Bone marrow (tissue), 2 donors: ENCODE measurements at regions not wholly inside any gene's neighbourhood (a gene's known extent, or its start where the extent isn't known, plus 50 kb on each side); places are given as distances from the start of the nearest gene placed in this dataset.

Experiments used
- DNase-seq, 2 donors: peaks; one replicate each; lab custom pipeline; 2025; lab: John Stamatoyannopoulos, UW

DNA sequence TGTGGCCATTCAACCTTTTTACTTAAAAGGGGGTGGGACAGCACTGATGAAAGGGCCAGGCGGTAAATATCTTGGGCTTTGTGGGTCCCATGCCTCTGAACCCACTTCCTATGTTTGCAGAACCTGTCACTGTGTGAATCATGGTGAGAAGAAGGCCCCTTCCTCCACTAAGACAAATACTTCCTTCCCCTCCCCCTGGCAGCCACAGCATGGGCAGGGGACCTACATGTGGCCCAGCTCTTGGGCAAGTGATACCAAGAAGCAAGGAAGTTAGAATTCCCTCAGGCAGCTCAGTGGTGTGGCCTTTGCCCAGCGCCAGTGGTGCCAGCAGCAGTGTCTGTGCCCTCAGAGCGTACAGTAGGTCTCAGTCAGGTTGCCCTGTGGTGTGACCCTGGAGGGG, 168.6 kb downstream of the TRIM33 start:
- peak in 1 of 2 donors; percentile 27 for DNase-seq

DNA sequence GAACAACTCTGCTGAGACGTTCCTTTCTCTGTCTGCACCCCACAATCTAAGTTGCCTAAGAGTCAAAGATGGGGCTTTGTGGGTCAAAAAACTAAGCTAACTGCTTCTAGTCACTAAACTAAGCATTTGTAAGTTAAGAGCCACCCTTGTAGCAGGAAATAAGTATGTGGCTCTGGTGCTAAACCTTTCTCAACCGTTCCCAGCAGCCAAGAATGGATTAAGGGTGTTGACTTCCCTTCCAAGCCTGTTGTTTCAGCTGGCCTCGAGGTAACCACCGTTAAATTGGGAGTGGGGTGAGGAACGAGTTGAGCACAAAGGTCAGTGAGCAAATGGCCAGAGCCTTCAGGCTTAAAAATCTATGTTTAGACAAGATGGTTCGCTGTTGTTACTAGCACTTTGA, 169.1 kb downstream of the TRIM33 start:
- no peak for DNase-seq

DNA sequence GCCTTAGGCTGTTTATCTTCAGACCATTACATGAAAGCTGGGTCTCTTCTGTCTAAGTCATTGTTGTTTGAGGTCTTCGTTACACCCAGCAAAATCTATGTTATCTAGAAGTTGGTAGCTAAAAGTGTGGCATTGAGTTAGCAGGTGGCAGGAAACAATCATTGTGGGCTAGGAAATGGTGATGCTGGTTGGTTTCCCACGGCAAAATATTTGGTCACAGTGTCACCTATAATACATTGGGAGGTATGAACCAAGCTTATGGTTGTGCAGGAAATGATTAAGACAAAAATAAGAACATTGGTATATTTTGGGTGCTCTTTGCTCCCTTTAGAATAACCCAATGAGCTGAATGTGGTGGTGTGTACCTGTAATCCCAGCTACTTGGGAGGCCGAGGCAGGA, 169.7 kb downstream of the TRIM33 start:
- no peak for DNase-seq

GRCh38 chr1:114340892-114341291, 170.1 kb downstream of the TRIM33 start:
- no peak for DNase-seq

GRCh38 chr1:114339379-114339778, 171.6 kb downstream of the TRIM33 start:
- no peak for DNase-seq

DNA sequence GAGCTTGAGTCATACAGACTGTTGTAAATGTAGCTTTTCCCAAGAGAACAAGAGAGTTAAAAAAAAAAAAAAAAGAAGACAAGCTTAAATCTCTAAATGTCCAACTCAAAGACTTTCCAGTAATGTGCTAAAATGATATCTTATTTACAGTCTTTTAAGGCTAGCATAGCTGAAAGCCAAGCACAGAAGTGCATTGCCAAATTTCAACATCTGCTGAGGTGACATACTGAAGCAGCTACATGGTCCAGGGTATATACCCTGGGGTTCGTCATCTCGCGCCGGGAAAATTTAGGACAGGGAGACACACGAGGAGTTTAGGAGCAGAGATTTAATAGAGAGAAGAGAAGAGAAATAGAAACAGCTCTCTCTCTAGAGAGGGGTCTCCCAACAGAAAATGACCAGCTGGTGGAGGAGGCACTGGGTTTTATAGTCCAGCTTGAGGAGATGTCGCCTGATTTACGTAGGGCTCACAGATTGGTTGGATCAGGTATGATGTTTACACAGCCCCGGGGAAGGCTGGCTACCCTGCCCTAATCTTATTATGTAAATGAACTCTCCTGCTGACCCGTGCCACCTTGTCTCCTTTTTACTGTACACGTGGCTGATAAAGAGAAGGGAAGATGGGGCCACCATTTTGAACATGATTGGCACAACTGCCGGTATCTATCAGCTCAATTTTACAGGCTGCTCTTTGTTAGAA, 172.7 kb downstream of the TRIM33 start:
- DNase-seq: no peak

DNA sequence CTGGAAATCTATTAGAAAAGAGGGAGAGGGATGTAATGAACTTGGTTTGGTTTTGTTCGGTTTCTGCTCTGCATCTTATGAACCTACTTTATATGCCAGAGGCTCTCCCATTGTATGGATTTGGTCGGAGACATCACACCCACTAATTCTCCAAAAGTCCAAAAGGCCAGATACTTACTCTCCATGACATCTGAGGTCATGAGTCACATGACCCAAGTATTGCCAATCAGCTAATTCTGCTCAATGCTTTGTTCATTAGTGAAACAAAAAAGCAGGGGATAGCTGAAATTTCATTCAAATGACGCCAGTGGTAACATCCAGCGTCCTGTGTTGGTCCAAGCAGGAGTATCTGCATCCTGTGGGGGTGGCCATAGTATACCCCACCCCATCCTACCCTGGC, 173.6 kb downstream of the TRIM33 start:
- DNase-seq: no peak

GRCh38 chr1:114336360-114336759, 174.6 kb downstream of the TRIM33 start:
- no peak for DNase-seq

- DNase-seq: no peak
Measured at GRCh38 chr1:114335273-114335672, 175.7 kb downstream of the TRIM33 start.

DNA sequence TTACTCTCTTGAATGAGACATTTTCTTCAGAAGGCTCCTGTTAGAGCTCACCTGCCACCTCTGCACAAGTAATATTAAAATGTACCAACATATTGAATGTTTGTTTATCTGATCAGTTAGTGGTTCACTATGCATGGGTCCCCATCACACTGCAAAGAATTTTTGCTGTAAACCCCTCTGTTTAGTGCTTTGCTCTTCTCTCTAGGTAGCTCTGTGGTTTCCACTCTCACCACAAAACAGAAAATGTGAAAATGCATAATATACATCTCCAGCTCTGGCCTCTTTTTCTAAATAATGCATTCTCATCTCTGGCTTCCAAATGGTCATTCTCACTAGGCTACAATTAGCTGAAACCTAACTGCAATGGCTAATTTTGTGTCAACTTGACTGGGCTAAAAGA, 176.7 kb downstream of the TRIM33 start:
- DNase-seq: no peak

DNA sequence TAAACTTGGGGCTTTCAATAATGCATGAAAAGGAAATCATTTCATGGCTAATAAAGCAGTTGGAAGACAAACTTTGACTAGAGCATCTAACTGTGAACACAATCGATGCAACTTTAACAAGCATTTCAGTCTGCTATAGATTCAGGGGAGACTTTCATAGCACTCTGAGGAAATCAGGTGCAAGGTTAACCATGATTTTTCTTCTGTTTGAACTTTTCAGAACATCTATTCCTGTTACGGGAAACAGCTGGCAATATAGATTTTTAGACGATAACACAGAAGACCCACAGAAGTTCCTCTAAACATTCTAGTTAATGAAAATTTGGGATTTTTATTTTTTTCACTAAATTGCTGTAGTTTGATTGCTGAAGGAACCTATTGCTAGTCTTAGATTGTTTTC, 177.3 kb downstream of the TRIM33 start:
- DNase-seq: no peak

DNA sequence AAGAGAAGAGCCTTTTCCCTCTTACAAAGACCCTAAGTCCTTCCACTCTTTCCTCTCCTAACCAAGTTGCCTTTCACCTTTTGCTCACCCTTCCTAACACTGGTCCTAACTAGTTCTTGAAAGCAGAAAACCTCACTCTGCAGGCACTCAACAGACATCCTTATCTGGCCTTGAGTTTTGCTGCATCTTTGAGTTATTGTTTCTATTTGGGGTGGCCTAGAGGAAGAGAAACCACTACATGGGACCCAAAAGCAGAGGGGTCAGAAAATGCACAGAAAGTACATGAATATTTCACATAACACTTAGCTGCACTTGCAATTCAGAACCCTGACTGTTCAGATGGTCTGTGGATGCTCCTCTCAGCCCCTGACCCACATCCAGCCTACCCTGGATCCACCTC, 178.3 kb upstream of the SYT6 start:
- no peak for DNase-seq

DNA sequence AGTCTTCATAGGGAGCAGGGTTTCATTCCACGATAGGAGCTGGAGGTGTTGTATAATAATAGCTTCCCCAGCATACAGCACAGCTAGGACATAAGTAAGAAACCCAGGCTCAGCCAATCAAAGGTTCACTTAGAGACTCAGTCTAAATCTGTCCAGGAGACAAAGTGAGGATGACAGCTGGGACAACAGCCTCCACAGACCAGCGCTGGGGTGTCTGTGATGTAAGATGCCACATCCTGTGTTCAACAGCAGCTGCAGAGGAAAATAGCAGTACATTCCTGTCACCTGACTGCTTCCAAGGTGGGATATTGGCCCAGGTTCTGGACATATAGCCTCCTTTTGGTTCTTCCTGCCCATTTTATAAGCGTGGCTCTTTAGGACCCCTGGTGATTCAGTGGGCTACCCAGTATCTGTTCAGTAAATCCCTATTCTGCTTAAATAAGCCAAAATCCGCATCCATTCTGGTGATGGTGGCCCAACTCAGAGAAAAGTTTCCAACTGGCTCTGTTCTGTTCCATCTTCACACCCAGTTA, 176.8 kb upstream of the SYT6 start:
- no peak for DNase-seq

DNA sequence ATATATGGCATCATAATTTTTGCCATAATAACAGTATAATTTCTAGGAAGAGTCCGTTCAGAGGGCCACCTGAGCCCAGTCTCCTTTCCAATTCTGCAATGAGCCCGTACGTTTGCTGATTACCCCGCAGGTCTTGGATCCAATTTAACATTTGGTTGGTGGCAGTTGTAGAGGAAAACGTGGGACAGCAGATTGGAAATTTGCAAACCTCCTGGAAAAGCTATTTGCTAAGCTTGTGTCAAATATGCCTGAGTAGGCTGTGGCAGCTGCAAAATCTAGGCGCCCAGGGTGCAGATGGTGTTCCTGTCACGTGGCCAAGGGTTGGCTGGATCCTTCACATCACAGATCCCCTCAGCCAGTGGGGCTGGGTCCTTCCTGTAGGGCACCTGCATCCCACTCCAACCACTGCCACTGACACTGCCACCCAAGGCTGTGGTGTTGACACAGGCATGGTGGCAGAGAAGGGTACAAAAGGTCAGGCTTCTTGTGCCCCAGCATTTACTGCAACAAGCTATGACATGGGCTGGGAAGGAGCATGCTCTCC, 174.8 kb upstream of the SYT6 start:
- no peak for DNase-seq

- no peak for DNase-seq
Measured at GRCh38 chr1:114324662-114324965, 170.9 kb upstream of the SYT6 start.

GRCh38 chr1:114323959-114324661, 170.4 kb upstream of the SYT6 start:
- DNase-seq: no peak

DNA sequence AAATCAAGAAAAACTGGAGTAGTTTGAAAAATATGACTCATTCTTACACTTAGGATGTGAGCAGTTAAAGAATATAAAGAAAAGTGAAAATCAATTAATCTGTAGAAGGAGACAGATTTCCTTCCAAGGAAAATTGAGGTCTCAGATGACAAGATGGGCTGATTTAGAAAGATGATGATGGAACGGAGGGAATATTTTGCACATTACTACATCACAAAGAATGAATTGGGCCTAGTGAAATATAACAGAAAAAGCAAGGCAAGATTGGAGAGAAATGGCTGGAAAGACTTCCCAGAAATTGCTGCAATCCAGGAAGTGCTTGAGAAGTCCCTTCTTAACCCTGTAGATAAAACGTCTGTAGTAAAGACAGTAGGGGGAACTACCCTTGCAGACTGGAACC, 169.1 kb upstream of the SYT6 start:
- no peak for DNase-seq

- no peak for DNase-seq
Measured at GRCh38 chr1:114322207-114322606, 168.5 kb upstream of the SYT6 start.

- DNase-seq: no peak
Measured at GRCh38 chr1:114320586-114320985, 166.9 kb upstream of the SYT6 start.

GRCh38 chr1:114319418-114319817, 165.7 kb upstream of the SYT6 start:
- DNase-seq: no peak

GRCh38 chr1:114318961-114319360, 165.3 kb upstream of the SYT6 start:
- DNase-seq: no peak

DNA sequence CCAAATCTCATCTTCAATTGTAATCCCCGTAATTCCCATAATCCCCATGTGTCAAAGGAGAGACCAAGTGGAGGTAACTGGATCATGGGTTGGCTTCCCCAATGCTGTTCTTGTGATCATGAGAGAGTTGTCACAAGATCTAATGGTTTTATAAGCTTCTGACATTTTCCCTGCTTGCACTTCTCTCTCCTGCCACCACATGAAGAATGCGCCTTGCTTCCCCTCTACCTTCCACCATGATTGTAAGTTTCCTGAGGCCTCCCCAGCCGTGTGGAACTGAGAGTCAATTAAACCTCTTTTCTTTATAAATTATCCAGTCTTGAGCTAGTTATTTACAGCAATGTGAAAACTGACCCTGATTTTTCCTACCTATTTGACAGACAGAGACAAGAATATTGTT, 162.5 kb upstream of the SYT6 start:
- DNase-seq: no peak

DNA sequence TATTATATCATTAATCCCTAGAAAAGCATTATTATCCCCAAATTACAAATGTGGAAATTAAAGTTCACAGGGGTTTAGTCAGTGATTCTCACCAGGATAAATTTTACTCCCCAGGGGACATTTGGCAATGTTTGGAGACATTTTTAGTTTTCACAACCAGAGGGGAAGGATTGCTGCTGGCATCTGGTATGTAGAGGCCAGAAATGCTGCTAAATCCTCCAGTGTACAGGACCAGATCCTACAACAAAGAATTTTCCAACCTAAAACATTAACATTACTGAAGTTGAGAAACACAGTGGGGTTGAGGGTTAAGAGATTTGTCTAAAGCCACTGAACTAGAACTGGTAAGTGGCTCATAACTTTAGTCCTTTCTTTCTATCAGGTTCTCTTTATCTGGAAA, 162.0 kb upstream of the SYT6 start:
- DNase-seq: no peak

DNA sequence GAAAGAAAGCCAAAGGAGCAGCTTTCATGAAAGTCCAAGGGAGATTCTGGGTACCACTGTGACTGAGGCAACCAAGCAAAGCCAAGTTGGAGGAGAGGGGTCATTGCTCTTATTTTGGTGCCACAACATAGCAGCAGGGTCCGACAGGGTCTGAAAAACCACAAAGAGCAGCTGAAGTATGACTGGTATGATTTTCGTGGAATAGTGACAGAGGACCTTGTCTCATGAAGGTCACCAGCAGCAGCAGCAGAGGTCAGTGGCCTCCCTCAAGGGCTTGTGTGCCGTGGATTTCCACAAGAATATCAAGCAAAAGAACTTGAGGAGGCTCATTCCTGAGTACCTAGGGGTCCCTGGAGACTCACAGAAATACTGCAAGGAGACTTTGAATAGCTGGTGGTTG, 160.9 kb upstream of the SYT6 start:
- DNase-seq: no peak
